IPS-NIHi11 (cell line): ENCODE measurements at regions not wholly inside any gene's neighbourhood (a gene's known extent, or its start where the extent isn't known, plus 50 kb on each side); places are given as distances from the start of the nearest gene placed in this dataset.

Experiments used
- DNase-seq: peaks from one replicate; pipeline ENCODE4 v3.0.0; 2012; ENCODE audit warnings: mixed read lengths, low spot score

GRCh38 chr14:34348592-34348991, 113.4 kb downstream of the SPTSSA start:
- DNase-seq, result no peak

GRCh38 chr14:34347683-34348082, 114.4 kb downstream of the SPTSSA start:
- no peak for DNase-seq

GRCh38 chr14:34345718-34346465, 116.1 kb downstream of the SPTSSA start:
- no peak for DNase-seq

- DNase-seq, result no peak
Observed at GRCh38 chr14:34344318-34344717, 117.7 kb downstream of the SPTSSA start.

GRCh38 chr14:34340025-34340625, 121.9 kb downstream of the SPTSSA start:
- no peak for DNase-seq

GRCh38 chr14:34338056-34338455, 124.0 kb downstream of the SPTSSA start:
- DNase-seq, result no peak

GRCh38 chr14:34336501-34336900, 125.5 kb downstream of the SPTSSA start:
- no peak for DNase-seq

GRCh38 chr14:34335968-34336367, 126.1 kb downstream of the SPTSSA start:
- no peak for DNase-seq

- no peak for DNase-seq
Observed at GRCh38 chr14:34334329-34334728, 127.7 kb downstream of the SPTSSA start.

GRCh38 chr14:34331728-34332623, 130.1 kb downstream of the SPTSSA start:
- peak; percentile 67 for DNase-seq

GRCh38 chr14:34330846-34331245, 131.2 kb downstream of the SPTSSA start:
- DNase-seq, result no peak

- no peak for DNase-seq
Observed at GRCh38 chr14:34329301-34329700, 132.7 kb downstream of the SPTSSA start.

- no peak for DNase-seq
Observed at GRCh38 chr14:34328178-34328577, 133.9 kb downstream of the SPTSSA start.

GRCh38 chr14:34325493-34325892, 136.5 kb downstream of the SPTSSA start:
- DNase-seq, result no peak

- DNase-seq, result peak; percentile 75
Observed at GRCh38 chr14:34324363-34324795, 137.7 kb downstream of the SPTSSA start.

- peak; percentile 81 for DNase-seq
Observed at GRCh38 chr14:34322940-34323418, 139.1 kb downstream of the SPTSSA start.

GRCh38 chr14:34319140-34319539, 142.9 kb downstream of the SPTSSA start:
- DNase-seq, result no peak

GRCh38 chr14:34318014-34318413, 144.0 kb downstream of the SPTSSA start:
- DNase-seq, result no peak

GRCh38 chr14:34310724-34311123, 151.3 kb downstream of the SPTSSA start:
- no peak for DNase-seq

GRCh38 chr14:34303811-34304210, 158.2 kb downstream of the SPTSSA start:
- DNase-seq, result no peak

GRCh38 chr14:34302654-34303053, 159.4 kb downstream of the SPTSSA start:
- DNase-seq, result no peak

GRCh38 chr14:34300882-34301734, 160.9 kb downstream of the SPTSSA start:
- peak; percentile 70 for DNase-seq
